ENCODE measurements at regions not wholly inside any gene's neighbourhood (a gene's known extent, or its start where the extent isn't known, plus 50 kb on each side); places are given as distances from the start of the nearest gene placed in this dataset.

DNA sequence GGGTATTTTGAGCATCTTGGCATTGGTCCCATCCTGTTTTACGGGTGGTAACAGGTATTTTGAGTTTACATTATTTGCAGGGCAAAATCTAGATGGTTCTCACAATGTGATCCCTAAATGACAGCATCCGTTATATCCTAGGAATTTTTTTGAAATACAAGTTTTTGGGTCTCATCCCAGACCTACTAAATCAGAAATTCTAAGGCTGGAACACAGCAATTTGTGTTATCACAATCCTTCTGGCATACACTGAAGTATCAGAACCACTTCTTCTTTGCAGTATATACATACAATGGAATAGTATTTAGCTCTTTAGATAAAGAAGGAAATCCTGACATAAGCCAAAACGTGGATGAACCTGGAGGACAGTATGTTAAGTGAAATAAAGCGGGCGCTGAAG lies 104.1 kb upstream of the LSM6 start:
- Mint-ChIP-seq H3K27ac (ENCODE audit: unreplicated experiment) (no peak overlapping the region), H3K4me3 (ENCODE audit: low read depth, unreplicated experiment) (no peak overlapping the region), H3K36me3 (ENCODE audit: insufficient read depth, unreplicated experiment) (no peaks in the 10 kb centered on the region), H3K4me1 (ENCODE audit: low read depth, unreplicated experiment) (no peaks in the 10 kb centered on the region), H3K9me3 (ENCODE audit: low read depth, unreplicated experiment) (no peaks in the 10 kb centered on the region), H3K27me3 (ENCODE audit: unreplicated experiment) (no peaks in the 10 kb centered on the region)
- intact Hi-C loops (cut with micrococcal nuclease; ENCODE audit: unreplicated experiment), result no loop called here
- TF ChIP-seq CTCF (IDR thresholded peaks at IDR 0.05; ENCODE audit: unreplicated experiment), result no peak
- DNase-seq, result no peak
- no TSS peak for BruUV-seq (replicated peaks)
- CTCF ChIA-PET, result no interaction called here

GRCh38 chr4:146063143-146063542 lies 112.4 kb upstream of the LSM6 start:
- H3K27me3 Mint-ChIP-seq (ENCODE audit: unreplicated experiment), result no peaks in the 10 kb centered on the region
- no peak for TF ChIP-seq CTCF (IDR thresholded peaks at IDR 0.05; ENCODE audit: unreplicated experiment)
- no TSS peak for BruUV-seq (replicated peaks)

DNA sequence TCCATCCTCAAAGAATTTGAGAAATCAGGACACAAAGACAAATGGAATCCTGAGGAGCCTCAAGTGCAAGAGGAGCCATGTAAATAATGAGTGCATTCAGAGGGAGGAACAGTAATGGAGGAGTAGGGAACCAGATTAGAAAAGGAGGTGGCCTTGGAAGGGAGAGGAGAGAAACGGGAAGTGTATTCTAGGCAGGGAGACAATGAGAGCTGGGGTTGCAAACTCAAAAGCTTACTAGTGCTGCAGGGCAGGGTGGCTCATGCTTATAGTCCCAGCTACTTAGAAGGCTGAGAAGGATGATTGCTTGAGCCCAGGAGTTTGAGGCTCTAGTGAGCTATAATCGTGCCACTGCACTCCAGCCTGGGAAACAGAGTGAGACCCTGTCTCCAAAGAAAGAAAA lies 113.2 kb upstream of the LSM6 start:
- Mint-ChIP-seq H3K27ac (ENCODE audit: unreplicated experiment) (no peak overlapping the region), H3K36me3 (ENCODE audit: insufficient read depth, unreplicated experiment) (no peaks in the 10 kb centered on the region), H3K9me3 (ENCODE audit: low read depth, unreplicated experiment) (peaks cover 2% of the 10 kb centered on the region), H3K4me3 (ENCODE audit: low read depth, unreplicated experiment) (no peak overlapping the region), H3K27me3 (ENCODE audit: unreplicated experiment) (no peaks in the 10 kb centered on the region), H3K4me1 (ENCODE audit: low read depth, unreplicated experiment) (no peaks in the 10 kb centered on the region)
- intact Hi-C loops (cut with micrococcal nuclease; ENCODE audit: unreplicated experiment), result no loop called here
- no TSS peak for BruUV-seq (replicated peaks)
- CTCF ChIA-PET, result no interaction called here
- no peak for DNase-seq
- TF ChIP-seq CTCF (IDR thresholded peaks at IDR 0.05; ENCODE audit: unreplicated experiment), result no peak

More at GRCh38 chr4:146063143-146063542, 112.4 kb upstream of the LSM6 start:
- intact Hi-C loops (cut with micrococcal nuclease; ENCODE audit: unreplicated experiment), result no loop called here
- Mint-ChIP-seq H3K4me1 (ENCODE audit: low read depth, unreplicated experiment) (no peaks in the 10 kb centered on the region), H3K9me3 (ENCODE audit: low read depth, unreplicated experiment) (peaks cover 2% of the 10 kb centered on the region), H3K27ac (ENCODE audit: unreplicated experiment) (no peak overlapping the region), H3K4me3 (ENCODE audit: low read depth, unreplicated experiment) (no peak overlapping the region), H3K36me3 (ENCODE audit: insufficient read depth, unreplicated experiment) (no peaks in the 10 kb centered on the region)
- no peak for DNase-seq
- CTCF ChIA-PET, result no interaction called here

DNA sequence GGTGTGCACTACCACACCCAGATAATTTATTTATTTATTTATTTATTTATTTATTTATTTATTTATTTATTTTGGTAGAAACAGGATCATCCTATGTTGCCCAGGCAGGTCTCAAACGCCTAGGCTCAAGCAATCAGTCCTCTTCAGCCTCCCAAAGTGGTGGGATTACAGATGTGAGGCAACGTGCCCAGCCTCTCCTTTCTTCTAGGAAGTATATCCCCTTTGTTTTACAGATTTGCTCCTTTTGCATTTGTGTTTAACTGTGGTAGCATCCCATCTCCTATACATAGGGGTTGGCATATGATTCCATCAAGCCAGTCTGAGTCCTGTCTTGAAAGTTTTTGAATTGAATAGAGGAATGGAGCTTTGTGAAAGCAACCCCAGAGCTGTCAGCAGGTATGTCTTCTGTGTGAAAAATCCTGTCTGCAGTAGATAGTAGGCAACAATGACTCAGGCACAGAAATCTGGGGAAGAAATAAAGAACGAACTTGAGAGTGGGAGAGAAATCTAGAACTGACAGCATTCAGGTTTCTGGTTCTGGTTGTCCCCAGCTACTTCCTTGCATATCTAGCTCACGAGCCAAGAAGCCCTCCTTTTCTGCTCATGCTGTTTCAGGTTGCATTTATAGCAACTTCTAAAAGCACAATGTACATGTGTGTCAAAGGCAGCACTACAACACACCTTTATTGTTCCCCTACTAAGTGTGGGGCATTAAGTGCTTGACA lies 113.7 kb upstream of the LSM6 start:
- H3K9me3 Mint-ChIP-seq (ENCODE audit: low read depth, unreplicated experiment), result peaks cover 2% of the 10 kb centered on the region
- CTCF ChIA-PET, result no interaction called here
- H3K27me3 Mint-ChIP-seq (ENCODE audit: unreplicated experiment), result no peaks in the 10 kb centered on the region
- no peak for DNase-seq
- BruUV-seq (replicated peaks), result no TSS peak
- H3K27ac Mint-ChIP-seq (ENCODE audit: unreplicated experiment), result no peak overlapping the region
- no peak for TF ChIP-seq CTCF (IDR thresholded peaks at IDR 0.05; ENCODE audit: unreplicated experiment)
- no peaks in the 10 kb centered on the region for H3K36me3 Mint-ChIP-seq (ENCODE audit: insufficient read depth, unreplicated experiment)
- intact Hi-C loops (cut with micrococcal nuclease; ENCODE audit: unreplicated experiment), result no loop called here
- H3K4me1 Mint-ChIP-seq (ENCODE audit: low read depth, unreplicated experiment), result no peaks in the 10 kb centered on the region
- no peak overlapping the region for H3K4me3 Mint-ChIP-seq (ENCODE audit: low read depth, unreplicated experiment)
